ENCODE measurements at regions not wholly inside any gene's neighbourhood (a gene's known extent, or its start where the extent isn't known, plus 50 kb on each side); places are given as distances from the start of the nearest gene placed in this dataset.

- in situ Hi-C loops (cut with HindIII; ENCODE audit: low pct_unique_long_range_greater_than_20kb, low sequenced_read_pairs): no loop called here
- no peak for DNase-seq (ENCODE audit: low read depth, low spot score)
Measured at GRCh38 chr21:17435565-17436543, 77.0 kb upstream of the CXADR start.

GRCh38 chr21:17436626-17437111, 76.2 kb upstream of the CXADR start:
- in situ Hi-C loops (cut with HindIII; ENCODE audit: low pct_unique_long_range_greater_than_20kb, low sequenced_read_pairs): no loop called here
- DNase-seq (ENCODE audit: low read depth, low spot score): no peak

GRCh38 chr21:17438635-17439034, 74.2 kb upstream of the CXADR start:
- DNase-seq (ENCODE audit: low read depth, low spot score): peak; percentile 57
- in situ Hi-C loops (cut with HindIII; ENCODE audit: low pct_unique_long_range_greater_than_20kb, low sequenced_read_pairs): no loop called here

GRCh38 chr21:17440969-17441368, 71.9 kb upstream of the CXADR start:
- no peak for DNase-seq (ENCODE audit: low read depth, low spot score)
- in situ Hi-C loops (cut with HindIII; ENCODE audit: low pct_unique_long_range_greater_than_20kb, low sequenced_read_pairs): no loop called here

- peak; percentile 93 for DNase-seq (ENCODE audit: low read depth, low spot score)
- in situ Hi-C loops (cut with HindIII; ENCODE audit: low pct_unique_long_range_greater_than_20kb, low sequenced_read_pairs): no loop called here
Measured at GRCh38 chr21:17441370-17441769, 71.5 kb upstream of the CXADR start.

- in situ Hi-C loops (cut with HindIII; ENCODE audit: low pct_unique_long_range_greater_than_20kb, low sequenced_read_pairs): no loop called here
- no peak for DNase-seq (ENCODE audit: low read depth, low spot score)
Measured at GRCh38 chr21:17442165-17442564, 70.7 kb upstream of the CXADR start.

- in situ Hi-C loops (cut with HindIII; ENCODE audit: low pct_unique_long_range_greater_than_20kb, low sequenced_read_pairs): no loop called here
- no peak for DNase-seq (ENCODE audit: low read depth, low spot score)
Measured at GRCh38 chr21:17444828-17445227, 68.0 kb upstream of the CXADR start.

- DNase-seq (ENCODE audit: low read depth, low spot score): peak; percentile 35
- in situ Hi-C loops (cut with HindIII; ENCODE audit: low pct_unique_long_range_greater_than_20kb, low sequenced_read_pairs): no loop called here
Measured at GRCh38 chr21:17446737-17447136, 66.1 kb upstream of the CXADR start.

- in situ Hi-C loops (cut with HindIII; ENCODE audit: low pct_unique_long_range_greater_than_20kb, low sequenced_read_pairs): no loop called here
- DNase-seq (ENCODE audit: low read depth, low spot score): no peak
Measured at GRCh38 chr21:17449701-17450100, 63.1 kb upstream of the CXADR start.

GRCh38 chr21:17451364-17451891, 61.4 kb upstream of the CXADR start:
- in situ Hi-C loops (cut with HindIII; ENCODE audit: low pct_unique_long_range_greater_than_20kb, low sequenced_read_pairs): no loop called here
- no peak for DNase-seq (ENCODE audit: low read depth, low spot score)

GRCh38 chr21:17454315-17455027, 58.4 kb upstream of the CXADR start:
- peak; percentile 94 for DNase-seq (ENCODE audit: low read depth, low spot score)
- in situ Hi-C loops (cut with HindIII; ENCODE audit: low pct_unique_long_range_greater_than_20kb, low sequenced_read_pairs): no loop called here

GRCh38 chr21:17455028-17455353, 57.9 kb upstream of the CXADR start:
- DNase-seq (ENCODE audit: low read depth, low spot score): no peak
- in situ Hi-C loops (cut with HindIII; ENCODE audit: low pct_unique_long_range_greater_than_20kb, low sequenced_read_pairs): no loop called here

- no peak for DNase-seq (ENCODE audit: low read depth, low spot score)
- in situ Hi-C loops (cut with HindIII; ENCODE audit: low pct_unique_long_range_greater_than_20kb, low sequenced_read_pairs): no loop called here
Measured at GRCh38 chr21:17455451-17455850, 57.4 kb upstream of the CXADR start.

- no peak for DNase-seq (ENCODE audit: low read depth, low spot score)
- in situ Hi-C loops (cut with HindIII; ENCODE audit: low pct_unique_long_range_greater_than_20kb, low sequenced_read_pairs): no loop called here
Measured at GRCh38 chr21:17458279-17458678, 54.6 kb upstream of the CXADR start.

GRCh38 chr21:17460094-17460493, 52.7 kb upstream of the CXADR start:
- in situ Hi-C loops (cut with HindIII; ENCODE audit: low pct_unique_long_range_greater_than_20kb, low sequenced_read_pairs): no loop called here

GRCh38 chr21:17461014-17461413, 51.8 kb upstream of the CXADR start:
- in situ Hi-C loops (cut with HindIII; ENCODE audit: low pct_unique_long_range_greater_than_20kb, low sequenced_read_pairs): no loop called here
- DNase-seq (ENCODE audit: low read depth, low spot score): peak; percentile 60

More at GRCh38 chr21:17460094-17460493, 52.7 kb upstream of the CXADR start:
- no peak for DNase-seq (ENCODE audit: low read depth, low spot score)

GRCh38 chr21:17461582-17461981, 51.3 kb upstream of the CXADR start:
- in situ Hi-C loops (cut with HindIII; ENCODE audit: low pct_unique_long_range_greater_than_20kb, low sequenced_read_pairs): no loop called here
- peak; percentile 78 for DNase-seq (ENCODE audit: low read depth, low spot score)

GRCh38 chr21:17462276-17462981, 50.4 kb upstream of the CXADR start:
- in situ Hi-C loops (cut with HindIII; ENCODE audit: low pct_unique_long_range_greater_than_20kb, low sequenced_read_pairs): no loop called here
- DNase-seq (ENCODE audit: low read depth, low spot score): peak; percentile 43

Measured in SK-MEL-5 (cell line).